ENCODE measurements at regions not wholly inside any gene's neighbourhood (a gene's known extent, or its start where the extent isn't known, plus 50 kb on each side); places are given as distances from the start of the nearest gene placed in this dataset.

DNA sequence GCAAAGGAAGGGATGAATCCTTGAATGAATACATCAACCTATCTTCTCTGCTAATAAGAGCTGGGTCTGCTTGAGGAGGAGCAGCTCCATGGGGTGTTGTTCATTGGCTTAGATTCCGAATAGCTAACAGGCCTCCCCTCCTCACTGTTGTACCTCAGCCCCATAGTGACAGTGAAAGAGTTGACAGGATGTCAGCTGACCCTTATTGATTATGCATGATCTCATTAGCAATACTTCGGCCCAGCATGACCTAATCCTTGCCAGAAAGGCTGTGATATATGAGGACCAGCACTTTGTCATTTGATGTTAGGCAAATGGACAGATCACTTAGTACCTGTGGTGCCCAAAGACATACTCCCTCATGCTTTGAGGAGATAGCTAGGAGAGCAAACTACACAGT lies 1333.7 kb upstream of the CELF4 start:
- TF ChIP-seq POLR2AphosphoS5 (IDR thresholded peaks at IDR 0.05) = no peak
- TF ChIP-seq, protein P1, sequence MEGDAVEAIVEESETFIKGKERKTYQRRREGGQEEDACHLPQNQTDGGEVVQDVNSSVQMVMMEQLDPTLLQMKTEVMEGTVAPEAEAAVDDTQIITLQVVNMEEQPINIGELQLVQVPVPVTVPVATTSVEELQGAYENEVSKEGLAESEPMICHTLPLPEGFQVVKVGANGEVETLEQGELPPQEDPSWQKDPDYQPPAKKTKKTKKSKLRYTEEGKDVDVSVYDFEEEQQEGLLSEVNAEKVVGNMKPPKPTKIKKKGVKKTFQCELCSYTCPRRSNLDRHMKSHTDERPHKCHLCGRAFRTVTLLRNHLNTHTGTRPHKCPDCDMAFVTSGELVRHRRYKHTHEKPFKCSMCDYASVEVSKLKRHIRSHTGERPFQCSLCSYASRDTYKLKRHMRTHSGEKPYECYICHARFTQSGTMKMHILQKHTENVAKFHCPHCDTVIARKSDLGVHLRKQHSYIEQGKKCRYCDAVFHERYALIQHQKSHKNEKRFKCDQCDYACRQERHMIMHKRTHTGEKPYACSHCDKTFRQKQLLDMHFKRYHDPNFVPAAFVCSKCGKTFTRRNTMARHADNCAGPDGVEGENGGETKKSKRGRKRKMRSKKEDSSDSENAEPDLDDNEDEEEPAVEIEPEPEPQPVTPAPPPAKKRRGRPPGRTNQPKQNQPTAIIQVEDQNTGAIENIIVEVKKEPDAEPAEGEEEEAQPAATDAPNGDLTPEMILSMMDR (IDR thresholded peaks at IDR 0.05) = no peak

All from sigmoid colon (tissue), 4 donors.